Stimulated activated CD4-positive, alpha-beta T cell treated with anti-CD3 and anti-CD28 coated beads, Interleukin-1b, Interleukin-23, amount 100 ng/mL, for 1 hour (primary cell): ENCODE measurements at regions not wholly inside any gene's neighbourhood (a gene's known extent, or its start where the extent isn't known, plus 50 kb on each side); places are given as distances from the start of the nearest gene placed in this dataset.
"Not testable (repeated sequence)": the region's sequence is repeated elsewhere in the genome, so short reads cannot be mapped to it uniquely, and the experiment has no call there.

ENCODE experiments used
- DNase-seq, 2 donors: peaks; one replicate each; pipeline ENCODE4 v3.0.0-alpha.2; 2020; ENCODE audit warnings: low read depth in 2 of 2

DNA sequence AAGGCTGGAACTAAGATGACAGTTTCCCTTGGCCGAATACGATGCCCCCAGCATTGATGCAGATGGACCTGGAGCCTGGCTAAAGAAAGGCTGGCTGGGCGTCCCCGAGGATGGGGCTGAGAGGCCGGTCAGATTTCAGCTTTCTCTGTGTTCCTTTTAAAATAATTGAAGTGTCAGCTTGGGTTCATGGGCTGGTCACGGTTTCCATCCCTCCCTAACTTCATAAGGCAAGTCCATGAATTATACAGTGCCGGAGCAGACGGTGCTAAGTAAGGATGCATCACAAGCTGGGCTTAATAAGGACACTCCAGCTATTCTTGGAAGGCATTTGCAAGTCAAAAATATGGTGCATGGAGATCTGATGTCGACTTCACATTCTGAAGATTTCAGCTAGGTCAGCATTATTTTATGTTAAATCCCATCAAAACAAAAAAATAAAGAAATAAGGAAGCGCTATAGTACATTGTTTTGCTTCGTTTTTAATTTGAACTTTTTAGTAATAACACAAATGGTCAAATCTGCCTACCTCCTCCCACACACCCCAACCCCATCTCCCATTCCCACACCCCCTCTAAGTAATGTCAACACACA lies 220.8 kb downstream of the RPLP1 start:
- no peak for DNase-seq

DNA sequence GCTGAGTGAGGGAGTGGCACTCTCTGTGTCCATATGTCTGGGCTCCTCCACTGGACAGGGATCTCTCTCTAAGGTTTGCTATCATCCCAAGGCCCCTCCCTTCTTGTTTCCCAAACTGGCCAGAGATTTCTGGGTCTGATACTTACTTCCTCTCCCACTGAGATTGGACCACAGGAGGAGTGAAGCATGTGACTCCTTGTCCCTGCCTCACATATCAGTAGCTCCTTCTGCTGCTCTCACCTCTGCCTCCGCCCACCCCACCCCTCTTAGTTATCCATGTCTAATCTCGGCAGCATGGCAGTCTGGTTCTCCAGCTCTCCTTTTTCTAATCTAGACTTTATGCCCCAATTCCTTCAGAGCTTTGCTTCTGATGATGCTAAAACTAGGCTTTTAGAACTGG lies 223.1 kb downstream of the RPLP1 start:
- DNase-seq: no peak

GRCh38 chr15:69677403-69677802 lies 224.8 kb downstream of the RPLP1 start:
- DNase-seq: no peak

DNA sequence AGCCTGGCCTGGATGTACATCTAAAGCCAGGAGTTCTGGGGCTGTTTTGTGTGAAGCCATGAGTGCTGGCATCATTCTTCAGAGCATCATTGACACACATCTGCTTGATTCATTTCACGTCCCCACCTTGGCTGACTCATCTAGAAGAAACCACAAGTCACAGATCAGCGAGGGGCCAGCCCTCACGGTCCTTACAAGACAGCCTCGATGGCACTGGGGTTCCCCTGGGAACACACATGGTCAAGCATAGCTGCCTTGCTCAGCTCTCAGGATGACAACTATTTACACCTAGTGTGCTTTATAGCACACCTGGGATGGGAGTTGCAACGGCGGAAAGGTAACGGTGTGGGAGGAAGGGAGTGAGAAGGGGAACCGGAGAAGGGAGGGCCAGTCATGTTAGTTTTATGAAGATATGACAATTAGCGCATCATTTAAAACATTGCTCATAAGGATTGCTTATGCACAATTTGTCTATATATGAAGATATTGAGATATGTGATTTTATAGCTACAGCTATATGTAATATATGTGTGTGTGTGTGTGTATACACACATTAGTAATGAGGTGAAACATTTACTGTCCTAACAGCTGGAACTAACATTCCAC lies 227.1 kb downstream of the RPLP1 start:
- DNase-seq: no peak

- not testable (repeated sequence) for DNase-seq
Observed at GRCh38 chr15:69684823-69685222, 232.2 kb downstream of the RPLP1 start.

- no peak for DNase-seq
Observed at GRCh38 chr15:69685512-69686452, 233.2 kb downstream of the RPLP1 start.

- no peak for DNase-seq
Observed at GRCh38 chr15:69686626-69687025, 234.0 kb downstream of the RPLP1 start.

DNA sequence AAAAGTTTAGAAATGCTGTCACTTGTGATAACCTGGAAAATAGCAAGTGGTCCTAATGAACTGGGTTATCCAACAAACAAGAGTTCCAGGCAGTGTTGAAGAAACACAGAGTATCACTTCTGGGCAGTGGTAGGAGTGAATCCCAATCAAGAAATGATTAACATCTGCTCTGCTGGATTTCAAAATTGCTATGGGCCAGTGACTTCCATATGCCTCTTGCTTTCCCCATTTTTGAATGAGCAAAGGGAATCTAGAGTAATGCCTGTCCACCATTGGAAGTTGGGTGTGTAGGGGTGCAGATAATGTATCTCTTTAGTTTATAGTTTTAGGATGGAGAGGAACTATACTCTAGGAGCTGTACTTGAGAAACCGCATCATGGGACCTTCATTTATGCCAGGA lies 236.5 kb downstream of the RPLP1 start:
- no peak for DNase-seq

GRCh38 chr15:69691307-69692015 lies 238.8 kb downstream of the RPLP1 start:
- DNase-seq: no peak

- no peak for DNase-seq
Observed at GRCh38 chr15:69692342-69692741, 239.7 kb downstream of the RPLP1 start.

DNA sequence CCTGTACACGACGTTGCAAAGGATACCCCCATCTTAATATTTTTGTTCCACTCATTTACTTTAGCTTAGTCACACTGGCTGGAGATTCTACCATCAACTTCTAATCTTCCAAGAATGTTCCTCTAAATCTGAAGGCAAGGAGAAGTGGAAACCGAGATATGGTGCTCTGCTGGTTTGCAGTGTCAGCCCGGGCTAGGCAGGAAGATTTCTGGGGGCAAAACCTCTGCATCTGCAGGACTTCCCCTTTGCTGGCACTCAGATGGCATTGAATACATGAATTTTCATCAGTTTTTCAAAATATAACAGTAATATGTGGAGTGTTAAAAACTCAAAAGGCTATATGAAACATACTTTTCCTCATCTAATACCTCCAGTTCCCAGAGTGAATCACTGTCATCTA lies 240.4 kb downstream of the RPLP1 start:
- no peak for DNase-seq

DNA sequence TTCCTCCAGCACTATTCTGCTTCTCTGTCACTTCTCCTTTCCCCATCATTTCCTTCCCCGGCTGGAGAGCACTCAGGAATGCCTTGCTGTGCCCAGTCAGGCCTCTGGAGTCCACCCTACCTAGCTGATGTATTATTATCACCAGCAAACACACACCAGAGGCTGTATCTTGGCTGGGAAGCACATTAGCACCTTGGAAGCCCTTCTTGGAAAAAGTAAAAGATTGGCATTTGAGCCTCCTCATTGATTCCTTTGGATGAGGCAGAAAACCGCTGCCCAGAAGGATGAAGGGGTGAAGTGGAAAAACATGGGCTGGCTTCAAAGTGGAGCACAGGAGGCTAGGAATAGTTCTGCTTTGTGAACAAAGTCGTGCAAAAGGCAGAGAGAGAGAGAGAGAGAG lies 244.3 kb downstream of the RPLP1 start:
- no peak for DNase-seq

GRCh38 chr15:69697916-69698315 lies 245.3 kb downstream of the RPLP1 start:
- DNase-seq: no peak

GRCh38 chr15:69699096-69699495 lies 246.5 kb downstream of the RPLP1 start:
- DNase-seq: no peak

DNA sequence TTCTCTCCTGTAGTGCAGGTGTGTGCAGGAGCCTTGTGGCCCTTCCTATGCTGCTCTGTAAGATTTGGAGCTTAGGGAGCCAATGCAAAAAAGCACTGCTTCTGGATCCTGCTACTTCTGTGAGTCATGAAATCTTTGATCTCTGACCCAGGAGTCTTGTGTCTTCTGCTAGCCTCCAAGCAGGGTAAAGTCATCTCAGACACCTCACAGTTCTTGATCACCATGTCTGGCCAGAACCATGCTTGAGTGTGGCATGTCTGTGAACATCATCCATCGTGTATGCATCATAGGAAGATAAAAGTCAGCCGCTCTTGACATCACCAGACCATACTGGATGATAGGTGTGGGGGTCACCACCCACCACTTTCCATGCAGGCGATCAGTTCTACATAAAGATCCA lies 247.8 kb downstream of the RPLP1 start:
- no peak for DNase-seq

DNA sequence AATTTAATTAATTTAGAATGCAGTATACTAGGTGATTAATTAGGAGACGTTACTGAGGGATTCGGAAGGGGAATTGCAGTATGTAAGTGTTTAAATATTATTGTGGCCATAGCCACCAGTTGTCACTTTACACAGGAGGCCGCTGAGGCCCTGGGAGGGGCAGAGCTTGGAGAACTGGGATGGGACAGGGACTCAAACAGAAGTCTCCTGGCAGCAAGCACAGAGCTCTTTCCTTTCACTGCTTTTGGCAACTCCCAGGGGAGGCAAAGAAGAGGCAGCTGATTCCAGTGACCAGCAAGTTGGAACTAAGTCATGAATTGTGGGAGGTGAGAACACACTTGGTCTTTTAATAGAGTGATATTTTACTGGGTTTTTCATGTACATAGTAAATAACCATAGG lies 248.6 kb downstream of the RPLP1 start:
- no peak for DNase-seq

GRCh38 chr15:69703532-69704187 lies 251.0 kb downstream of the RPLP1 start:
- DNase-seq: no peak

GRCh38 chr15:69704229-69704628 lies 251.6 kb downstream of the RPLP1 start:
- DNase-seq: no peak

GRCh38 chr15:69704700-69705099 lies 252.1 kb downstream of the RPLP1 start:
- no peak for DNase-seq

DNA sequence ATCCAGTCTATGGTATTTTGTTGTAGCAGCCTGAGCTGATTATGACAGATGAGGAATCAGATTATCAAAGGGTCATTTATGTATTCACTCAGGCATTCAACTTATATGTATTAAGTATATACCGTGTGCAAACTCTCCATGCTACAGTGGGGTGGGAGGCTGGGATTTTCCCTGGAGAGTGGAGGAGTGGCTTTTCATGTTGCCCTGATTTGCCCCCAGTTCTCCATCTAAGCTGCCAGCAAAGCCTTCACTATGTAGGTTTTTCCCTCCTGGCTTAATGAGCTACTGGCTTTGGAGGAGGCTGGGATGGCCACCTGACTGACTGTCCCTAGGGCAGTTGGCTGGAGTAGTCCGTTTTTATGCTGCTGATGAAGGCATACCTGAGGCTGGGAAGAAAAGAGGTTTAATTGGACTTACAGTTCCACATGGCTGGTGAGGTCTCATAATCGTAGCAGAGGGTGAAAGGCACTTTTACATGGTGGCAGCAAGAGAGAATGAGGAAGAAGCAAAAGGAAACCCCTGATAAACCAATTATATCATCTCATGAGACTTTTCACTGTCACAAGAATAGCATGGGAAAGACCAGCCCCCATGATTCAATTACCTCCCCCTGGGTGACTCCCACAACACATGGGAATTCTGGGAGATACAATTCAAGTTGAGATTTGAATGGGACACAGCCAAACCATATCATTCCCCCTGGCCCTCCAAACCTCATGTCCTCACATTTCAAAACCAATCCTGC lies 253.9 kb downstream of the RPLP1 start:
- no peak for DNase-seq

DNA sequence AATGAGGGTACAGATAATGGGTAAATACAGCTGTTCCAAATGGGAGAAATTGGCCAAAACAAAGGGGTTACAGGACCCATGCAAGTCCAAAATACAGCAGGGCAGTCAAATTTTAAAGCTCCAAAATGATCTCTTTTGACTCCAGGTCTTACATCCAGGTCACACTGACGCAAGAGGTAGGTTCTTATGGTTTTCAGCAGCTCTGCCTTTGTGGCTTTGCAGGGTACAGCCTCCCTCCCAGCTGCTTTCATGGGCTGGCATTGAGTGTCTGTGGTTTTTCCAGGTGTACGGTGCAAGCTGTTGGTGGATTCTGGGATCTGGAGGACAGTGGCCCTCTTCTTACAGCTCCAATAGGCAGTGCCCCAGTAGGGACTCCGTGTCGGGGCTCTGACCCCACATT lies 254.6 kb downstream of the RPLP1 start:
- DNase-seq: not testable (repeated sequence)
